Gastrocnemius medialis (tissue), 4 donors: ENCODE measurements at regions not wholly inside any gene's neighbourhood (a gene's known extent, or its start where the extent isn't known, plus 50 kb on each side); places are given as distances from the start of the nearest gene placed in this dataset.

Experiments used
- CTCF ChIP-seq, 5 experiments: fragments of 450-650 bp in 3 of 5; fragments of 200-600 bp in 2 of 5; sonication (generic) in 2 of 5; IDR thresholded peaks in 4 of 5; conservative IDR thresholded peaks in 1 of 5; 1 replicate in 4 of 5; 2 replicates in 1 of 5; pipeline ENCODE4 v1.5.1; 2016 to 2019; ENCODE audit warnings: antibody characterized with exemption in 5 of 5, mild to moderate bottlenecking in 3 of 5, moderate library complexity in 3 of 5
- POLR2A ChIP-seq, 2 donors: fragments of 450-650 bp; IDR thresholded peaks; one replicate each; pipeline ENCODE4 v1.6.1; 2017; ENCODE audit warnings: antibody characterized with exemption in 2 of 2, mild to moderate bottlenecking in 2 of 2, moderate library complexity in 2 of 2

- TF ChIP-seq CTCF (IDR thresholded peaks at IDR 0.05 in 4 of 5, conservative IDR thresholded peaks at IDR 0.05 in 1 of 5) (no peak), POLR2A (IDR thresholded peaks at IDR 0.05) (no peak)
These were observed 109.3 kb upstream of the MTHFD1L start for GRCh38 chr6:150756173-150756572.
